GM20000 (cell line): ENCODE measurements at regions not wholly inside any gene's neighbourhood (a gene's known extent, or its start where the extent isn't known, plus 50 kb on each side); places are given as distances from the start of the nearest gene placed in this dataset.

Experiments used
- DNase-seq: peaks from one replicate; pipeline ENCODE4 v3.0.0; 2012; ENCODE audit warnings: low spot score
- CTCF ChIP-seq: IDR thresholded peaks from 2 replicates; pipeline ENCODE4 v1.5.1; 2012; ENCODE audit warnings: mild to moderate bottlenecking, control low read depth; ENCODE audit errors: extremely low read depth, missing control alignments

DNA sequence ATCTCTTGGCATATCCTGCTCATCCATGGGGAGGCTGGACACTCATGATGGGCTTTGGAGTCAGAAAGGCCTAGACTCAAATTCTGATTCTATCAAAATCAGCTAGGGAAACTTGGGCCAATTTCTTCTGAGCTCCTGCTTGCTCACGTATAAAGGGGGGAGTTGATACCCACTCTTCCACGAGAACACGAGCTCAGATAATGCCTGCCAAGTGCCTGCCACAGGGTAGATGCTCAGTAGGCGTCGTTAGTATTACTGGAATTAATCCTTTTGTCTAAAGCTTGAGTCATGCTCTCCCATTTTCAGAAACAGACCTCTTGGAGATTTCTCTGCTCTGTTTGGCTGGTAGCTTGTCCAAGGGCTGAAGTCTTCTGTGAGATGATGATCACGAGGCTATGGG lies 238.3 kb upstream of the MVB12B start:
- no peak for DNase-seq
- no peak for TF ChIP-seq CTCF

DNA sequence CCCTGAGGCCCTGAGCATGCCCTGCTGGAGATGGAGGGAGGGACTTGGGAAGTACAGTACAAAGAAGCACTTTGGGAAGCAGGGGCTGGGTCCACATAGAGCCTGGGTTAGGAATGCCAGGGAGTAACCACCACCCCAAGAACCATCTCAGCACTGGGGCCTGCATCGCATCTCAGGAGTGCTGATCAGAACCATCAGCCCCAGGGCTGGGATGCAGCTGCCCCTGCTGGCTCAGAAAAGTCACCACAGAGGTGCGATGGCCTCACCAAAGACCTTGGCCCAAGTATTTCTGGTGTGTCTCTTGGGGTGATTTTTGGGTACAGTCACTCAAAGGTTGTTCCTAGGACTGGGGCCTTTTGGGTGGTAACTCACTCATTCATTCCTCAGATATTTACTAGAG lies 236.8 kb upstream of the MVB12B start:
- no peak for DNase-seq
- TF ChIP-seq CTCF = no peak

DNA sequence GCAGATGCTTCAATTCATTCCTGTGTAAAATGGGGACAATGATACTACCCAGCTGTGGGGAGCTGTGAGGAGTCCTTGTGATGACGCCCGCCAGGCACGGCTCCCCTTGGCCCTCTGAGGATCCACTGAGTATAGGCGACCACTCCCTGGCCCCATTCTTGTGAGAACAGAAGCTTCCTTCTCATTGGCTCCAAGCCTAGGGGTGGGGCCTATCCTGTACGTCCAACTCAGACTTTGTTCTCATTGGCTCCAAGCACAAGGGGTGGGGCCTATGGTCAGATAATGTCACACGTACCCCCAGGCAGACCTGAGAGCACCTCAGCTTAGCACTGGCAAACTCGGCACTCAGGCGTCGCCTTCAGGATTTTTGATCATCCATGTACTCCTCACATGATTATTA lies 232.9 kb upstream of the MVB12B start:
- no peak for DNase-seq
- TF ChIP-seq CTCF = no peak

DNA sequence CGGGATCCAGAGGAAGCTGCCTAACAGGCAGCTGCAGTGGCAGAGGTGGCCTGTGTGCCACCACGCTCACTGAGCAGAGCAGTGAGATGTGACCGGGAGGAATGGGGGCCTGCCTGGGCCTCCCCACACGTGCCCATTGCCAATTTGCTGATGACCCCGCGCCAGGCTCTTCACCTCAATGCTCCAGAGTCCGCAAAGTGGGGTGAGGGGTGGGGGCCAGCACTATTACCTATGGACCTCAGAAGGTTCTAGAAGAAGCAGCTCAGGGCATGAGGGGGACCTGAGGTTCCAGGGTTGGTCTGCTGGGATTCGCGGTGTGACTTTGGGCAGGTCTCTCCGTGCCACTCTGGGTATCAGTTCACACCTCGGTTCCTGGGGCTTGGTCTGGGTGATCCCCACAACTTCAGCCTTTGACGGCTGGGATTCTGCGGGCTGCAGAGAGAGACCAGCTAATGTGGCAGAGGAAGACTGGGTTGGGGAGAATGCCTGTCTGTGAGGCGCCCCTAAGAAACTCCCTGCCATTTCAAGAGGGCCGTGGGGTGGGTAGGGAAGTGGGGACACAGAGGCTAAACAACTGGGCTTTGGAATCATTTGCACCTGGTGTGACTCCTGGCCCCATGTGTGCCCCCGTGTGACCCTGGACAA lies 231.0 kb upstream of the MVB12B start:
- TF ChIP-seq CTCF = no peak
- no peak for DNase-seq

DNA sequence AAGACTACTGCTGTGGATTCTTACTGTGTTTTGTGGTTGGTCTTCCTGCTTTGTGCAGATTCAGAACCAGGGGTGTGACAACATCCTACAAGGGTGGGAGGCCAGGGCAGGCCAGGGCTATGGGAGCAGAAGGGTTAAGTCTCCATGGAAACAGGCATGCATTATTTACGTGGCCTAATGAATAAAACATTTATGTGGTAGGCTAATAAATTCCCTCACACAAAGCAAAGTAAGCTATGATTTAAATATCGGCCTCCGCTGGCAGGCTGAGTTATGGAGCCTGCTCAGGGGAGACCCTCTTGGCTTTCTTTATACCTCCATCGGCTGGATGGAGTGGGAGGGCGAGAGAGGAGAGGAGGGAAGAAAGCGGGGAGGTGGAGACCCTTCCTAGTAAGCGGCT lies 230.3 kb upstream of the MVB12B start:
- no peak for DNase-seq
- no peak for TF ChIP-seq CTCF

DNA sequence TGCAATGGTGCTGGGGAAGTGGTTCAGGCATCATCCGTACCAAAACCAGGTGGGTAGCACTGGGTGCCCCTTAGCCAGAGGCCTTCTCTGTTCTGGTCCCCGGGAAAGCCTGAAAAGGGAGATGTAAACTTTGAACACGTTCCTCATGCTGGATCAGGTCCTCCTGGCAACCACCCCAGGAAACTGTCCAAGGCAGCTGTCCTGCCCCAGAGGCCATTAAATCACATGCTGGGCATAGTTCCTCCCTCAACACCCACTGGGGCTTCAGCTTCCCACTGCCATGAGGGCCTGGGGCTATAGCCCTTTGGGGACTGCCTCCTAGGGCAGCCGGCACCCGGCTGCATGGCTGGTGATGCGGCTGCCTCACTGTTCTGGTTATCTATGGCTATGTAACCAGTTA lies 228.9 kb upstream of the MVB12B start:
- no peak for DNase-seq
- TF ChIP-seq CTCF = no peak

DNA sequence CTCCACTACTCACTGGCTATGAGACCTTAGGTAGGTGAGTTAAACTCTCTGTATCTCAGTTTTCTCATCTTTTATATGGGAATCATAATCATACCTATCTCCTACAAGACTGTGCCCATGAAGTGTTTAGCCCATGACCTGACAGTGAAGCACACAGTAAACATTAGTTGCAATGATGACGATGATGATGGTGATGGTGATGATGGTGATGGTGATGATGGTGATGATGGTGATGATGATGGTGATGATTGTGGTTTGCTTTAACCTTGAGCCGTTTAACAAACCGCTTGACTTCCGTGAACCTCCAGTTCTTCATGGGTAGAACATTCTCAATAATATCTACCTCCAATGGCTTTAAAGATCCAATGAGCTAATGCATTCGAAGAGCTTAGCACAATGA lies 220.2 kb upstream of the MVB12B start:
- no peak for TF ChIP-seq CTCF

More for the DNA sequence above, 220.2 kb upstream of the MVB12B start:
- DNase-seq = no peak
